ENCODE measurements at regions not wholly inside any gene's neighbourhood (a gene's known extent, or its start where the extent isn't known, plus 50 kb on each side); places are given as distances from the start of the nearest gene placed in this dataset.
"Not testable (repeated sequence)": the region's sequence is repeated elsewhere in the genome, so short reads cannot be mapped to it uniquely, and the experiment has no call there.

DNA sequence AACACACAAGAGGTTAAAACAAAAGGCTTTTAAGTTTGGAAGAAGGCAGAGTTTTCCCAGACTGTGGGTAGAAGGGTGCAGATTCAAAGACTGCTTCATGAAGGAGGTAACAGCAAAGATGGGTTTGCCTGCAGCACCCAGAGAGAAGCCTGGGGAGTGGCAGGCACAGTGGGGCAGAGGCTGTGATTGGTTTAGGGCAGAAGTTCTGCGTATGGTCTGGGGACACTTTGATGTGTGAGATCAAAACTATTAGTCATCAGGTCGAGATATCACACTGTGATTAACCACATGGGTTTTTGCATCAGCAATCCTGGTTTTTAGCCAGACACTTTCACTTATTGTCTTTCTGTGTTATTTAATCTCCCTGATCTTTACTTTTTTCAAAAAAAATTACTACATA, 188.8 kb upstream of the GLRA1 start:
- no peak for DNase-seq (ENCODE audit: low spot score)

DNA sequence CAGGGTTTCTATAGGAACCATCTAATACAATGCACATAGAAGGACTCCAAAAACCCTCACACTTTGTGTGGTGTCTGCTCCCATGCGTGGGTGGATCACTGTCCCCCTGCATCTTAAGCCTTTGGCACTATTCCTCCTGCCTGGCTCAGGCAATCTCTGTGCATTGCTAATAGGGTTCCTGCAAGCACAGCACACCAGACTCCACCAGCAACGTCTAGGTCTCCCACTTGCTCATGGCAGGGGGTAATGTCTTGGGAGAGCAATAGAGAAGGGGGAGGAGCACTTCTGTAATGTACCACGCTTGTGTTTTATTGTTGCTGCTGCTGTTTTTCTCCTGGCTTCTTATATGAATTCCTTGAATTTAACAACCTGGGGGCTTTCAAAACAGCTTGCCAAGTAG, 182.6 kb upstream of the GLRA1 start:
- DNase-seq (ENCODE audit: low spot score), result no peak

- no peak for DNase-seq (ENCODE audit: low spot score)
Observed at GRCh38 chr5:152106571-152106970, 181.9 kb upstream of the GLRA1 start.

GRCh38 chr5:152105085-152105484, 180.4 kb upstream of the GLRA1 start:
- DNase-seq (ENCODE audit: low spot score), result no peak

GRCh38 chr5:152104211-152104610, 179.6 kb upstream of the GLRA1 start:
- DNase-seq (ENCODE audit: low spot score), result peak; percentile 4

DNA sequence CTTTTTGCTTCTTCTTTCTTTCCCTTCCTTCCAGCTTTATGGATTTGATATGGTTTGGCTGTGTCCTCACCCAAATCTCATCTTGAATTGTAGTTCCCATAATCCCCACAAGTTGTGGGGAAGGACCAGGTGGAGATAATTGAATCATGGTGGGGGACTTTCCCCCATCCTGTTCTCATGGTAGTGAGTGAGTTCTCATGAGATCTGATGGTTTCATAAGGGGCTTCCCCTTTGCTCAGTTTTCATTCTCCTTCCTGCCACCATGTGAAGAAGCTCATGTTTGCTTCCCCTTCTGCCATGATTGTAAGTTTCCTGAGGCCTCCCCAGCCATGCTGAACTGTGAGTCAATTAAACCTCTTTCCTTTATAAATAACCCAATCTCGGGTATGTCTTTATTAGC, 178.3 kb upstream of the GLRA1 start:
- not testable (repeated sequence) for DNase-seq (ENCODE audit: low spot score)

GRCh38 chr5:152102057-152102456, 177.4 kb upstream of the GLRA1 start:
- no peak for DNase-seq (ENCODE audit: low spot score)

DNA sequence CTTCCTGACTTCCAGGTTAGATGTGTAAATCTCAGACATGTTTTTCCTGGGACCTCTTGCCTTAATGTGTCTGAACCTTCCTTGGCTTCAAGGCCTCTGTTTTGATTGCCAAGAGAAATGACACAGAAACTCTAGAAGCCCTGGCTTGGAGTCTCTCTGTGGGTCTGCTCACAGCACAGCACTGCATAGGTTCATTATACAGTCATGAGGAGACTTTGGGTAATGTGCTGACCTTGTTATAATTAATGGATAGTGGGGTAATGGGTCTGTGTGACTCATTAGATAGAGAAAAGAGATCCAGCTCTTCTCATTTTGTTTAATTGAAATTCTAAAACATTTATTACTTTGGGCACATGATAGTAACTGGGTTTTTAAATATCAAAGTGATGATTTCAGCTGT, 175.8 kb upstream of the GLRA1 start:
- no peak for DNase-seq (ENCODE audit: low spot score)

DNA sequence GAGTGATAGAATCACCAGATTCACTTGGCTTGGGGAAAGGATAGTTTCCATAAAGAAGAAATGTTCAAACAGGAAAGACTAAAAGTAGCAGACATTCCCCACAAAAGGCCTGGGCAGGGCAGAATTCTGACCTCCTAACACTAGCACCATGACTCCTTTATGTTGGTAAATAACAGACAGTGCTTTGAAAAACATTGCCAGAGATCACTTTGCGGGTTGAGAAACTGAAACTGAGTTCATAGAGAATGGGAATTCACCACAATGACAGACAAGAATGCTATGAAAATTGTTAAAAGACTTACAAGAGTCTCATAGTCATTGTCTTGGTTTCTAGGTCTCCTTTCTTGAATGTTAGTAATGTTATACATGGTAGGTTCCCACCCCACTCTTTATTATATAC, 172.5 kb upstream of the GLRA1 start:
- DNase-seq (ENCODE audit: low spot score), result no peak

- DNase-seq (ENCODE audit: low spot score), result no peak
Observed at GRCh38 chr5:152094716-152095115, 170.1 kb upstream of the GLRA1 start.

GRCh38 chr5:152094060-152094459, 169.4 kb upstream of the GLRA1 start:
- DNase-seq (ENCODE audit: low spot score), result no peak

DNA sequence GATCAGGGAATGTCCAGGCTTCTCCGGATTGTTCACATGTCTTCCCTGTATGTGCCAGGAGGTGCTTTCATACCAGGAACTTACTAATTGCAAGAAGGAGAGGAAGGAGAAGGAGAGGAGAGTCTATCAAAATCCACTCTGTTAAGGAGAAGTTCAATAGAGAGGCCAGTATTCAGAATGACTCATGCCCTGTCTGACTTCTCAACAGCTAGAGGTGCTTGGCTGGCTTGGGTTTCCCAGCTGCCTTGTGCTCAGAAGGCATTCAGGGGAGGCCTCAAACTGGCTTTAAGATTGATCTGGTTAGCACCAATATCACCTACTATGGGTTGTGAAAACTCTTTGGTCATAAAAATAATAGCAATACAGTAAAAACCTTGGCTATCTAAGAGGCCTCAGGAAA, 167.9 kb upstream of the GLRA1 start:
- DNase-seq (ENCODE audit: low spot score), result no peak

DNA sequence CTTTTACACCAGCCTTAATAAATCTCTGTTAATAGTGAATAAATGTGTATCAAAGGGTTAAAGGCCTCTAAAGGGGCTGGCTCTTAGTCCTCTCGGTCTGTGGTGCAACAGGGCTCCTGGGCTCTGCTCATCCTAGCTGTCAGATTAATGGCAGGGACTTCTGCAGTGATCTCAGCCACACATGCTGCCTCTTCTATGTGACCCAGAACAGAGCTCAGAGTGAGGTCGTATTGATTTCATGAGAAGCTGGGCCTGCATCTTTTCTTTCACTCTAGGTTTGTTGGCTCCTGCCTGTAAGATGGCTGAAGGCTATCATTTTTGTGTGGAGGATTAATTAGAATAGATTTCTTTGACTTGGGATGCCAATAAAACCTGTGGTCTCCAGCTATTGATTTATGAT, 165.0 kb upstream of the GLRA1 start:
- no peak for DNase-seq (ENCODE audit: low spot score)

GRCh38 chr5:152086668-152087067, 162.0 kb upstream of the GLRA1 start:
- no peak for DNase-seq (ENCODE audit: low spot score)

DNA sequence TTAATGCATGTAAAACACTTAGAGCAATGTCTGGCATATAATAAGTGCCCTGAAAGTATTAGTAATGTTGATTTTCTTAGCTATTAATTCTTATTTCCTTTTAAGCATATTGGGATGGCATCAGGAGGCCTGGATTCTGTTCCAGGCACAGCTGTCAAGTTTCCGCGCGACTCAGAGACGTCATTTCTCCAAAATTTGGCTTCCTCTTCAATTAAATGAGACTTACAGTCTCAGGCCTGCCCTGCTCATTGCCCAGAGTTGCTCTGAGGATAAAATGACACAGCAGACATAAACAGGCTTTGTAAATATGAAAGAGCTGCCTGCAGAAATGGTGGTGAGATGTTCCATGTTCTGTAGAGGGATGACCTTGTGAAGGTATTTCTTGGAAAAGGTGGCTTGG, 159.8 kb upstream of the GLRA1 start:
- no peak for DNase-seq (ENCODE audit: low spot score)

- no peak for DNase-seq (ENCODE audit: low spot score)
Observed at GRCh38 chr5:152083231-152083630, 158.6 kb upstream of the GLRA1 start.

GRCh38 chr5:152072091-152072490, 147.4 kb upstream of the GLRA1 start:
- DNase-seq (ENCODE audit: low spot score), result no peak

DNA sequence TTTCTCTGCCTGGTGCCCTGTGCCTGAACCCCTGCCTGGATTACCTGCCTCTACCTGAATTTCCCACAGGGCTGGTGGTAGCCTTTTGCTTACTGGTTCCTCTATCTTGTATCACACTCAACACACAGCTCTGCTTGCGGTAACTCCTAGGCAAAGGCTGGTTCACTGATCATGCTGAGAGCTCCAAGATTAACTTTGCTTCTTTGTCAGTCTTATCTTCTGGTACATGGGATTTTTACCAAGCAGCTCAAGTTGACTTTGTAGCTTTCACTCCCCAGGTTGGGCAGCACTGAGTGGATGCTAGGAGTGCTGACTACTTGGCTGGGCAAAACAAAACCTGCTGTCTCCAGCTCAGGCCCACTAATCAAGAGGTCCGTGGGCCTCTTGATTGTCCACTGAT, 145.9 kb upstream of the GLRA1 start:
- no peak for DNase-seq (ENCODE audit: low spot score)

DNA sequence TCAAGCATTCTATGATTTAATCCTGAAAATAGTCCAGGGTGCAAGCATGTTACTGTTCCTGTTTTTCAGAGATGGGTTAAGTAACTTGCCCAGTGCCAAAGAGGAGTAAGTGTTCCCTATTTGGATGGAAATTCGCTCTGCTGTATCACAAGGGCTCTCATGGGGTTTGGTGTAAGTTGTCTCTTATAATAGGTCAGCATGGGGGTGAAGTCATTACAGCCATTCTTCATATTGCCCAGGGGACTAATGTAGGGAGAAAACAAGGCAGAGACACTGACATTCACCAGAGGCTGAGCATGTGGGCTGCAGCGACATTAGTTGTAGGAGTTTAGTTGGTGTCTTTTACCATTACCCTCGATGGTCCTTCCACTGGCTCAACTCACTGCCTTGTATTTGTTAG, 142.1 kb upstream of the GLRA1 start:
- no peak for DNase-seq (ENCODE audit: low spot score)

DNA sequence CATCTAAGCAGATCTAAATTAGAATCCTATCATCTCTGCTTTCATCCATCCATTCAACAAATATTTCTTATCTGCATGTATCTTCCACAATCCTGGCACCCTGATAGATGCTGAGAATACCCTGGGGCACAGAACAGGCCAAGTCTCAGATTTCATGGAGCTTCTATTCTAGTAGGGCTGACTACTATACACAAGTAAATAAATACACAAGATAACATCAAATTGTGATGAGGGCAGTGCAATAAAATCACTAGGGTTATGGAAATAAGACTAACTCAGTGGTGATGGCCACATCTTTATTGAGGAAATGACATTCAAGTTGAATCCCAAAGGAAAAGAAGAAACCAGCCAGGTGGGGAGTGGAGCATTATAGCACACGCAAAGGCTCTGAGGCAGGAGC, 138.4 kb upstream of the GLRA1 start:
- no peak for DNase-seq (ENCODE audit: low spot score)

DNA sequence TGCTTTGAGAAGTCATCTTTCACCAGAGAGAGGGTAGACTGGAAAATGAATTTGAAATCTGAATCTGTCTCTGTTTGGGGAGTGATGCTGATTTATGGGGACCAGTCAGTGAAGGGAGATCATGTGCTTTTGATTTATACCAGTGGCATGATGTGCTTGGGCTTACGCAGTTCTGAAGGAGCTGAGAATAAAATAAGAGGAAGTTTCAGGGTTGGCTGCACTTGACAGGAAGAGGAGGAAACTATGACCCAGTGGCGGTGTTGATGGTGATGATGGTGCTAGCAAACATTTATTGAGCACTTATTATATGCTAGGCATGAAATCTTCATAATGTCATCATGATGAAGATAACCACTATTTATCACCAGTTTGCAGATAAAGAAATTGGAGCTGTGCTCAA, 136.4 kb upstream of the GLRA1 start:
- DNase-seq (ENCODE audit: low spot score), result no peak

- no peak for DNase-seq (ENCODE audit: low spot score)
Observed at GRCh38 chr5:152058267-152058666, 133.6 kb upstream of the GLRA1 start.

- no peak for DNase-seq (ENCODE audit: low spot score)
Observed at GRCh38 chr5:152056931-152057330, 132.3 kb upstream of the GLRA1 start.

DNA sequence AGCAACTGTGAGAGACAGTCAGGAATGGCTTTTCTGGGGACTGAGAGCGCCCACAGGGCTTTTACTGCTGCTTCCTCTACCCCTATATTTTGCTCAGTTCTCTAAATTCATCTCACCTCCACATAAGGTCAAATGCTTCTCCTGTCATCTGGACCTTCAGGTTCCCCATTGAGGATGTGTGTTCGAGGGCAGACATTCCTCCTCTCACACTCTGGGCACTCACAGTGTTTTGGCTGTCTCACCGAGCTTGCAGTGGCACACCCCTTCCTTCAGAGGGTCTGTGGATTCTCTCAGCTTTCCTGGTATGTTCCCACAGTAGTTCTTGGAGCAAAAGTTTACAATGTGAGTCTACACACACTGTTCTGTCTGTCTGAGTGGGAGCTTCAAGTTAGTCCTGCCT, 127.8 kb upstream of the GLRA1 start:
- no peak for DNase-seq (ENCODE audit: low spot score)
